GM19372 (cell line): ENCODE measurements at regions not wholly inside any gene's neighbourhood (a gene's known extent, or its start where the extent isn't known, plus 50 kb on each side); places are given as distances from the start of the nearest gene placed in this dataset.

Experiments
- ATAC-seq: cut with Tn5 transposase; IDR thresholded peaks from one replicate; pipeline ENCODE4 v1.9.1; 2021; ENCODE audit warnings: mild to moderate bottlenecking, low read depth, moderate library complexity; ENCODE audit not compliant: unreplicated experiment

- no peak for ATAC-seq
Measured at GRCh38 chr18:22609642-22610041, 191.9 kb upstream of the CTAGE1 start.

- ATAC-seq, result no peak
Measured at GRCh38 chr18:22613058-22613690, 195.5 kb upstream of the CTAGE1 start.

DNA sequence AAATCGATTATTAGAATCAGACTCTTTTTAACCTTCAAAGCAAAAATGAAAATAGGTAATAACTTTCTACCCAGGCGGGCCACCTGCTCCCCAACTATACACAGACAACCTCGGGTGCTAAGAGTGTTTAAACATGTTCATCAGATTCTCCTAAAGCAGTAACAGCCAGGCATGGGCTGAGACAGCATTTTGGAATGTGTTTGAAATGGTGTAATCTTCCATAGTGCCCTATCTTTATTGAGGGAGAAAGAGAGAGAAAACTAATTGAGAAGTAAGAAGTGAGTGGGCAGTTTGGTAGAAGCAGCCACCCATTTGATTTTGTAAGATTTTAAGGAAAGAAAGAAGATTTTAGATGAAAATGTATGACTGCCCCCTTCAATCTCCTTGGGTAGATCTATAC lies 196.1 kb upstream of the CTAGE1 start:
- ATAC-seq, result no peak

- no peak for ATAC-seq
Measured at GRCh38 chr18:22623513-22623912, 205.8 kb upstream of the CTAGE1 start.

DNA sequence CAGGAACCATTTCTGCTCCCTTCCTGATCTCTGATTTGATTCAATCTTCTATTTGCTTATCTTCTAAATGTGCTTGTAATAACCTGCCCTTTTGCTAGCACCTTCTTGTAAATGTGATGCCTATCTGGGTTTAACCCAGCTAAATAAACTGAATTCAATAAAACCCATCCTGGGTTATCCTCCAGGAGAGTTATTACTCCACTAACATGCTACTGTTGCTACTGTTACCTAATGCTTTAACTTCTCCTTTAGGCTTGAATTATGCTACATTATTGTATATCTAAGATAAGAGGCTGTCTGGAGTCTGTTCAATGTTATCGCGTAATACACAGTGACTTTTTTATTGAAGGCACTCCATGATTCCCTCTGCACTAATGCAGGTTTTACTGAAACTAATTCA lies 206.5 kb upstream of the CTAGE1 start:
- no peak for ATAC-seq

DNA sequence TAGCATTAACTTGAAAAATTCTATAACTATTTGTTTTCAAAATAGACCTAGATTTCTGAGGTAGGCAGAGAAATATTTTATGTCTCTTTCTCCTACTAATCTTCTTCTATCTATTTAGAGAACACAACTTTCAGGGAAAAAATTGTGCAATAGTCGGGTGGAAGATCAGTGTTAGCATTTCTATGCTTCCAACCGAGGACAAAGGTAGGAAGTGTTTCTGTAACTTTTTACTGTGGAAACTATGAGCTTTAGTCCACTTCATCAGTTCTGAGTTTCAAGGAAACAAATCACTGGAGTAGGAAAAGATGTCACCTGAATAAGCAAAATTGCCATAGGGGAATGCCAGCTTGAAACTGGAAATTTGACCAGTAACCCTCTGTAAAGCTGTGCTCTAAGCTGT lies 207.7 kb upstream of the CTAGE1 start:
- no peak for ATAC-seq

GRCh38 chr18:22626771-22627170 lies 209.1 kb upstream of the CTAGE1 start:
- no peak for ATAC-seq

GRCh38 chr18:22627506-22627905 lies 209.8 kb upstream of the CTAGE1 start:
- ATAC-seq, result no peak

- no peak for ATAC-seq
Measured at GRCh38 chr18:22628795-22629510, 211.2 kb upstream of the CTAGE1 start.

GRCh38 chr18:22630980-22631379 lies 213.3 kb upstream of the CTAGE1 start:
- no peak for ATAC-seq

DNA sequence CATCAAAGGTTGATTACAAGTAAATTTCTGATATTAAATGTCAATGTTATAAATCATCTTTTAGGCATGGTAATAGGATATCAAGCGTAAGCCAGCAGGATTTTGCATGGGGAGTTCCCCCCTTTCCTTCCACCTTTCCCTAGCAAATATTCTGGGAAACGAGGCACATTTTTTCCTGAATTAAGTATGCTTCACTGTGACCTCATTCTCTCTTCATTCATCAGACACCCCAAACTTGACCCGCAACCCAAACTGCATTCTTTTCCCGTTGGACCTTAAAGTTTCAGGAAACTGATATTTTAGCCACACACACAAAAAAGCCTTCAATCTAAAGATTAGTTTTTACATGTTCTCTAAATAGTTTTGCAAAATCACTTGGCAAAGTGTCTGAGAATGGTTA lies 214.5 kb upstream of the CTAGE1 start:
- ATAC-seq, result no peak

DNA sequence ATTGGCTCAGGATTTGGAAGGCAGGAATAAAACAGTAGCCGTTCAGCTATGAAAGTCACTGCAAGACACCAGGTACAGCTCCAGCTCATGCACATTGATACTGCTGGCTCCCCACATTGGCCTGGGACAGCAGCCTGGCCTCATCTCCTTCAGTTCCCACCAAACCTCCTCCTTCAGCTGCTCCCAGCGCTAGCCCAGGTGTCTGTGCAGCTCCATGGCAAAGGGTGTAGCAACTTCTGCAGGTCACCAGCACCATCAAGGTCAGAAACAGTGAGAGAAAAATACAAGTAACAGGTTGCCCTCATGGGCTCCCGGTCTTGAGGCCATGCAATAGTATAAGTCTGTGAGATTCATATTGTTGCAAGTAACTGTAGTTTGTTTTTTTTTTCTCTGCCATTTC lies 216.7 kb upstream of the CTAGE1 start:
- no peak for ATAC-seq

DNA sequence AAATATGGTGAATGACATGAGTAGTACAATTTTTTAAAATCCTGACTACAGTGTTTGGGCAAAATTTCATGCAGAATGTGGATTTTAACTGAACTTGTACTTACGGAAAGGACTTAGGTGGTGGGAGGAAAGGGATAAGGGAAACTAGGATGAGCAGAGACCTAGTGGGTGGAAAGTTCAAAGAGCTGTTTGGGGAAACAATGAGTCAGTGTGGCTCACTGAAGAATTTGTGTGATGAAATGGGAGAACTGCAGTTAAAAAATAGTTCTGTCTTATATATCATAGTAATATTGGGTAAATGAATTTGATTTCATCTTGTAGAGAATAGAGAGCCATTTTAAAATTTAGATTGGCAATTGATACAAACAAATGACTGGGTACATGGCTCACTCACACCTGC lies 220.1 kb upstream of the CTAGE1 start:
- no peak for ATAC-seq

- ATAC-seq, result no peak
Measured at GRCh38 chr18:22639026-22639463, 221.3 kb upstream of the CTAGE1 start.

- ATAC-seq, result no peak
Measured at GRCh38 chr18:22639561-22639960, 221.8 kb upstream of the CTAGE1 start.

DNA sequence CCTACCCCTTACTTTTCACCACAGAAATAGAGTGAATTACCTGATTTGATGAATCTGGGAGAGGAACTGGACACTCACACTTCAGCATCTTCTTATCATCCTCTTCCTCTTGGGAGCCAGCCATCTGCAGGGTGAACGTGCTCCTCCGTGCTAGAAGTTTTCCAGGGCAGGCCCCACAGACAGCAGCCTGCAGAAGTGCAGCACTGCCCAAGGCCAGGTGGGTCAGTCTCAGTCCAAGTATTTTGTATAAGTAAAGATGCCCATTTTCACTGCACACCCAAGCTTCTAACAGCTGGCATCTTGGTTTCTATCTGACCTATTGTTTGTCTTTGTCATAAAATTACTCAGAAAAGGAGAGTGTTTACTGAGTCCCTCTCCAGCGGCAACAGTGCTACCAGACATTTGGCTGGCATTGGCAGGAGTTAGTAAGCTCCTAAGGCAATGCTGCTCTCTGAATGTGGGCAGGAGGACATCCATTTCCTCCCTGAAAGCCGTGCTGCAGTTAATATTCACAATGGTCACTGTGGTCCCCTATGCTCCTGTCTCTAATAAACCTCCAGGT lies 222.6 kb upstream of the CTAGE1 start:
- ATAC-seq, result no peak

- ATAC-seq, result no peak
Measured at GRCh38 chr18:22641958-22642357, 224.2 kb upstream of the CTAGE1 start.

DNA sequence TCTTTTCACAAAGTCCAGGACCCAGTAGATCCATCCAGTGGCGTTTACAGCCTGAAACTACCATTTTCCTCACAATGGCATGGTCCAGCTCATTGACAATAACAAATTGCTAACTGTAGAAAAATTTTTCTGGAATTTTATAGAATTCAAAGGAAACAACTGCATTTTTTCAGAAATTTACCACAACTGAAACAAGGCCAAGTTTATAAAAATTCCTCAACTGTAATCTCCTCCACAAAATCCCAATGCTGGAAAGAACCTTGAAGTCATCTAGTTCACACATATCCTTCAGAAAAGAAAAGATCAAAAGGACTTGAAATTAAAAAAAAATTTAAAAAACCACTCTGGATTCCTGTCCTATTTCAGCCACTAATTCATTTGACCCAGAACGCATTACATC lies 226.0 kb upstream of the CTAGE1 start:
- ATAC-seq, result no peak

- no peak for ATAC-seq
Measured at GRCh38 chr18:22650247-22650646, 232.5 kb upstream of the CTAGE1 start.

GRCh38 chr18:22657619-22658018 lies 239.9 kb upstream of the CTAGE1 start:
- ATAC-seq, result no peak

DNA sequence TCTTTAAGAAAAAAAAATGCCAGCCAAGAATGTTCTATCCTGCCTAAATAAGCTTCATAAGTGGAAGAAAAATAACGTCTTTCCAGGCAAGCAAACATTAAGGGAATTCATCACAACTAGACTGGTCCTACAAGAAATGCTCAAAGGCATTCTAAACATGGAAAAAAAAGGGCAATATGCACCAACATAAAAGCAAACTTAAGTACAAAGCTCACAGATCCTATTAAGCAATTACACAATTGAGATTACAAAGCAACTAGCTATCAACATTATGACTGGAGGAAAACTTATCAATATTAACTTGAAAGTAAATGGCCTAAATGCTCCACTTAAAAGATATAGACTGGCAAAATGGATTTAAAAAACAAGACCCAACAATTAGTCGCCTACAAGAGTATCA lies 240.6 kb upstream of the CTAGE1 start:
- ATAC-seq, result no peak

- ATAC-seq, result no peak
Measured at GRCh38 chr18:22663378-22663777, 245.7 kb upstream of the CTAGE1 start.
